GM12865 (cell line): ENCODE measurements at regions not wholly inside any gene's neighbourhood (a gene's known extent, or its start where the extent isn't known, plus 50 kb on each side); places are given as distances from the start of the nearest gene placed in this dataset.

Experiments used
- DNase-seq: peaks from one replicate; pipeline ENCODE4 v3.0.0; 2010; ENCODE audit warnings: low read depth
- H3K4me3 ChIP-seq: 2 replicates; pipeline ENCODE4 v1.5.1; 2011; ENCODE audit warnings: mild to moderate bottlenecking, low read depth, low read length, control low read depth
- TF ChIP-seq, protein P1 (sequence below): IDR thresholded peaks from 2 replicates; pipeline ENCODE4 v1.5.1; 2011; ENCODE audit warnings: low read length, control low read depth, low read depth, inconsistent platforms; ENCODE audit not compliant: insufficient read depth; ENCODE audit errors: missing control alignments

DNA sequence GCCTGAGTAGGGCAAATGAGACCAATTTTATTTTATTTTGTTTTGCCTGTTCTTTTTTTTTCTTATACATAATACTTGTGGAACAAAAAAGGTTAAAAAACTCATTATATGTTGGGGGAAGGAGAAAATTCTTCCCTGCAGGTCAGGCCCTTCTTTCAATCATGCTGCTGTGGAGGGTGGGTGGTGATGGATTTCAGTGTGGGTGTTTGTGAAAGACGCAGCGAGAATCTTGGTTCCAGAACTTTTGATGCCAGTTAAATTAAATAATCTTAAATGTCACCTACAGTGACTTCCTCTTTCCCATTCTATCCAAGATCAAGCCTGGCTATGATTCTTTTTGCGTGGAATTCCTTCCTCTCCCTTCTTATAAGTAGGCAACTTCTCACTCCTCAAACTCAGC is 595.8 kb upstream of the EEF2KMT start:
- TF ChIP-seq, protein P1, sequence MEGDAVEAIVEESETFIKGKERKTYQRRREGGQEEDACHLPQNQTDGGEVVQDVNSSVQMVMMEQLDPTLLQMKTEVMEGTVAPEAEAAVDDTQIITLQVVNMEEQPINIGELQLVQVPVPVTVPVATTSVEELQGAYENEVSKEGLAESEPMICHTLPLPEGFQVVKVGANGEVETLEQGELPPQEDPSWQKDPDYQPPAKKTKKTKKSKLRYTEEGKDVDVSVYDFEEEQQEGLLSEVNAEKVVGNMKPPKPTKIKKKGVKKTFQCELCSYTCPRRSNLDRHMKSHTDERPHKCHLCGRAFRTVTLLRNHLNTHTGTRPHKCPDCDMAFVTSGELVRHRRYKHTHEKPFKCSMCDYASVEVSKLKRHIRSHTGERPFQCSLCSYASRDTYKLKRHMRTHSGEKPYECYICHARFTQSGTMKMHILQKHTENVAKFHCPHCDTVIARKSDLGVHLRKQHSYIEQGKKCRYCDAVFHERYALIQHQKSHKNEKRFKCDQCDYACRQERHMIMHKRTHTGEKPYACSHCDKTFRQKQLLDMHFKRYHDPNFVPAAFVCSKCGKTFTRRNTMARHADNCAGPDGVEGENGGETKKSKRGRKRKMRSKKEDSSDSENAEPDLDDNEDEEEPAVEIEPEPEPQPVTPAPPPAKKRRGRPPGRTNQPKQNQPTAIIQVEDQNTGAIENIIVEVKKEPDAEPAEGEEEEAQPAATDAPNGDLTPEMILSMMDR: no peak
- DNase-seq: no peak
- no peak overlapping the region for H3K4me3 ChIP-seq

DNA sequence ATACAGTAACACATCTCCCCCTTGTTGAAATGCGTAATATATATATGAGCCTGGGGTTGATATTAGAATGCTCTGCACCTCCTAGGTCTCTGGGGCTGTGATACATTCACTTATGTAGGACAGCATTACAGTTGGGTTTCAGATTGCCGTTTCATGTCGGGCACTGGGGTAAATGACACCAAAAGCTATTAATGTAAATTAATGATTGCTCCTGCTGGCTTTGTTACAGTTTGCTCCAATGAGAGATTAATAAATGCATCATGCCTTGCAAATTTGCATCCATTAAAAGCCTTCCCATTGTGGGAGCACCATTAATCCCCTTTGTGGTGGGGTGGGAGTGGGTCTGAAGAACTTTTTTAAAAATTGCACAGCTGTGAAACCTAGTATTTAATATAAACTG is 584.4 kb upstream of the EEF2KMT start:
- H3K4me3 ChIP-seq: no peak overlapping the region
- DNase-seq: no peak
- TF ChIP-seq, protein P1: no peak

DNA sequence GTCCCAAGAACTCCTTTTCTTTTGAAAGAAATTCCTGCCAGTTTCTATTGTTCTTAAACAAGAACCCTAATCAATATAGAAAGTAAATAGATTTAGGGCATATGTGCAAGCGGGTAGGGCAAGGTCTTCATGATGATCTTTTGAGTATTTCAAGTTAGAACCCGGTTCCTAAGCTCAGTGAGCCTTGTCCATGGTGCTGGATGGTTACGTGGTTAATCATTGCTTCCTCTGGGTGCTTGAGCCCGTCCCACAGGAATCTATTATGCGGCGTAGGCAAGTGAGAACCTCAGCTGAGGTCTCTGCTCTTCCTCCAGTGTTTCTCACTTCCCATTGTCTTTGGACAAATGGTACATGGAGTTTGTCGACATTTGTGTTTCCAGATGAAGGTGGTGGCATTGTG is 580.8 kb upstream of the EEF2KMT start:
- TF ChIP-seq, protein P1: no peak
- no peak for DNase-seq
- H3K4me3 ChIP-seq: no peak overlapping the region

- H3K4me3 ChIP-seq: no peak overlapping the region
- TF ChIP-seq, protein P1: no peak
- no peak for DNase-seq
These were observed 573.8 kb upstream of the EEF2KMT start for GRCh38 chr16:5671421-5671820.

GRCh38 chr16:5670198-5670597 is 572.6 kb upstream of the EEF2KMT start:
- DNase-seq: no peak
- TF ChIP-seq, protein P1: no peak
- H3K4me3 ChIP-seq: no peak overlapping the region

GRCh38 chr16:5668553-5668952 is 571.0 kb upstream of the EEF2KMT start:
- TF ChIP-seq, protein P1: no peak

DNA sequence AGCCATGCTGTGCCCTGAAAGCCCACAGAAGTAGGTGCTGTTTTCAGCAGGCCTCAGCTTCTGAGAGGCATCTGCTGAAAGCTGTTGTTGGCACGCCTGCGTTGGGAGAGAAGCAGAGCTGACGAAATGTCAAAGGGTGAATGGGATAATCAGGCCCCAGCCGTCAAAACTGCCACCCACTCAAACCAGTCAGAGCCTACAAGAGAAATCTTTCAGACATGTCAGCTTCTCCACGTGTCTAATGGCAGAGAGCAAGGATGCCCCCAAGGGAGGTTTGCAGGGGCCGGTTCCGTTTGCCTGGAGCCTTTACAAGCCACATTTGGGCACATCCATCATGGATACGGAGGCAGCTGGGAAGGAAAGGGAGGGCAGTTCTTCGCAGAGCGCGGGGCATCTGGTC is 568.2 kb upstream of the EEF2KMT start:
- no peak for DNase-seq
- TF ChIP-seq, protein P1: no peak
- no peak overlapping the region for H3K4me3 ChIP-seq

More at GRCh38 chr16:5668553-5668952, 571.0 kb upstream of the EEF2KMT start:
- H3K4me3 ChIP-seq: no peak overlapping the region
- no peak for DNase-seq
